Ascending aorta (tissue), 2 donors: ENCODE measurements at regions not wholly inside any gene's neighbourhood (a gene's known extent, or its start where the extent isn't known, plus 50 kb on each side); places are given as distances from the start of the nearest gene placed in this dataset.

ENCODE experiments used
- DNase-seq, 2 donors: peaks; one replicate each; pipeline ENCODE4 v3.0.0-alpha.2; 2019; ENCODE audit warnings: low spot score in 2 of 2
- H3K27ac ChIP-seq, 2 donors: fragments of 200-600 bp; sonication (generic); one replicate each; pipeline ENCODE4 v1.5.1; 2016 to 2017; ENCODE audit warnings: mild to moderate bottlenecking in 1 of 2
- H3K27me3 ChIP-seq: fragments of 200-600 bp; sonication (generic); one replicate; pipeline ENCODE4 v1.5.1; 2017
- H3K36me3 ChIP-seq, 2 donors: fragments of 200-600 bp; sonication (generic); one replicate each; pipeline ENCODE4 v1.5.1; 2016
- H3K4me1 ChIP-seq, 2 donors: fragments of 200-600 bp; sonication (generic); one replicate each; pipeline ENCODE4 v1.5.1; 2016 to 2017; ENCODE audit warnings: mild to moderate bottlenecking in 1 of 2
- H3K4me3 ChIP-seq, 2 donors: fragments of 200-600 bp; sonication (generic); one replicate each; pipeline ENCODE4 v1.5.1; 2016 to 2017; ENCODE audit warnings: mild to moderate bottlenecking in 1 of 2
- H3K9me3 ChIP-seq, 2 donors: fragments of 200-600 bp; sonication (generic); one replicate each; pipeline ENCODE4 v1.5.1; 2016
- CTCF ChIP-seq, 3 experiments: fragments of 200-600 bp in 2 of 3; fragments of 450-650 bp in 1 of 3; sonication (generic) in 2 of 3; IDR thresholded peaks; one replicate each; pipeline ENCODE4 v1.5.1; 2016 to 2019; ENCODE audit warnings: antibody characterized with exemption in 3 of 3, mild to moderate bottlenecking in 1 of 3, moderate library complexity in 1 of 3
- intact Hi-C: fragments of 100-400 bp; cut with DNase I; formaldehyde crosslinking; loops from one replicate; pipeline ENCODE4 v1.15.1; 2023

- Histone ChIP-seq H3K4me1 (peaks cover 0 to 3% of the 10 kb centered on the region in 2 donors), H3K9me3 (no peaks in the 10 kb centered on the region), H3K27ac (no peak overlapping the region), H3K36me3 (no peaks in the 10 kb centered on the region), H3K27me3 (no peaks in the 10 kb centered on the region), H3K4me3 (no peak overlapping the region)
- no peak for TF ChIP-seq CTCF (IDR thresholded peaks at IDR 0.05)
- no peak for DNase-seq
- intact Hi-C loops, result no loop called here
Observed at GRCh38 chr1:82994616-82995263, 1004.2 kb downstream of the TTLL7 start.

GRCh38 chr1:82991569-82991968, 1007.4 kb downstream of the TTLL7 start:
- no peak for TF ChIP-seq CTCF (IDR thresholded peaks at IDR 0.05)
- no peak overlapping the region for H3K27ac ChIP-seq
- no peak overlapping the region for H3K4me3 ChIP-seq
- no peaks in the 10 kb centered on the region for H3K36me3 ChIP-seq
- peaks cover 0 to 3% of the 10 kb centered on the region in 2 donors for H3K4me1 ChIP-seq
- intact Hi-C loops, result no loop called here
- no peak for DNase-seq
- no peaks in the 10 kb centered on the region for H3K9me3 ChIP-seq
- no peaks in the 10 kb centered on the region for H3K27me3 ChIP-seq

- no peaks in the 10 kb centered on the region for H3K27me3 ChIP-seq
- intact Hi-C loops, result no loop called here
- H3K9me3 ChIP-seq, result no peaks in the 10 kb centered on the region
Observed at GRCh38 chr1:82979593-82980236, 1019.2 kb downstream of the TTLL7 start.

GRCh38 chr1:82978461-82979324, 1020.2 kb downstream of the TTLL7 start:
- H3K4me3 ChIP-seq, result no peak overlapping the region
- H3K36me3 ChIP-seq, result no peaks in the 10 kb centered on the region
- no peaks in the 10 kb centered on the region for H3K9me3 ChIP-seq
- intact Hi-C loops, result no loop called here
- H3K27ac ChIP-seq, result no peak overlapping the region
- H3K4me1 ChIP-seq, result no peaks in the 10 kb centered on the region
- H3K27me3 ChIP-seq, result no peaks in the 10 kb centered on the region
- TF ChIP-seq CTCF (IDR thresholded peaks at IDR 0.05), result no peak
- no peak for DNase-seq

More at GRCh38 chr1:82979593-82980236, 1019.2 kb downstream of the TTLL7 start:
- no peaks in the 10 kb centered on the region for H3K4me1 ChIP-seq
- no peak overlapping the region for H3K27ac ChIP-seq
- DNase-seq, result no peak
- TF ChIP-seq CTCF (IDR thresholded peaks at IDR 0.05), result no peak
- no peaks in the 10 kb centered on the region for H3K36me3 ChIP-seq
- no peak overlapping the region for H3K4me3 ChIP-seq

GRCh38 chr1:82972841-82973553, 1025.9 kb downstream of the TTLL7 start:
- intact Hi-C loops, result no loop called here

More at GRCh38 chr1:82972841-82973553, 1025.9 kb downstream of the TTLL7 start:
- H3K27me3 ChIP-seq, result no peaks in the 10 kb centered on the region
- H3K4me3 ChIP-seq, result no peak overlapping the region
- no peaks in the 10 kb centered on the region for H3K9me3 ChIP-seq
- H3K36me3 ChIP-seq, result no peaks in the 10 kb centered on the region
- DNase-seq, result no peak
- H3K27ac ChIP-seq, result no peak overlapping the region
- TF ChIP-seq CTCF (IDR thresholded peaks at IDR 0.05), result no peak
- H3K4me1 ChIP-seq, result no peaks in the 10 kb centered on the region
